ENCODE measurements at regions not wholly inside any gene's neighbourhood (a gene's known extent, or its start where the extent isn't known, plus 50 kb on each side); places are given as distances from the start of the nearest gene placed in this dataset.

GRCh38 chr16:59864981-59865666, 1131.0 kb upstream of the GOT2 start:
- no peak overlapping the region for H3K27ac Mint-ChIP-seq (ENCODE audit: unreplicated experiment)

GRCh38 chr16:59859676-59860402, 1125.7 kb upstream of the GOT2 start:
- no peak for TF ChIP-seq CTCF (IDR thresholded peaks at IDR 0.05; ENCODE audit: partially characterized antibody, unreplicated experiment)
- Mint-ChIP-seq H3K36me3 (ENCODE audit: unreplicated experiment) (no peaks in the 10 kb centered on the region), H3K4me3 (ENCODE audit: unreplicated experiment) (no peak overlapping the region)

More at GRCh38 chr16:59864981-59865666, 1131.0 kb upstream of the GOT2 start:
- no peak overlapping the region for H3K4me3 Mint-ChIP-seq (ENCODE audit: unreplicated experiment)
- peaks cover 4% of the 10 kb centered on the region for H3K4me1 Mint-ChIP-seq (ENCODE audit: low read depth, unreplicated experiment)
- no peaks in the 10 kb centered on the region for H3K36me3 Mint-ChIP-seq (ENCODE audit: unreplicated experiment)
- H3K27me3 Mint-ChIP-seq (ENCODE audit: unreplicated experiment) = no peaks in the 10 kb centered on the region
- TF ChIP-seq CTCF (IDR thresholded peaks at IDR 0.05; ENCODE audit: partially characterized antibody, unreplicated experiment) = no peak
- no peaks in the 10 kb centered on the region for H3K9me3 Mint-ChIP-seq (ENCODE audit: unreplicated experiment)
- no peak for DNase-seq

GRCh38 chr16:59854846-59855439, 1120.8 kb upstream of the GOT2 start:
- H3K4me3 Mint-ChIP-seq (ENCODE audit: unreplicated experiment) = no peak overlapping the region
- no peaks in the 10 kb centered on the region for H3K36me3 Mint-ChIP-seq (ENCODE audit: unreplicated experiment)
- peaks cover 11% of the 10 kb centered on the region for H3K4me1 Mint-ChIP-seq (ENCODE audit: low read depth, unreplicated experiment)
- peaks cover 6% of the 10 kb centered on the region for H3K9me3 Mint-ChIP-seq (ENCODE audit: unreplicated experiment)
- DNase-seq = no peak
- no peak overlapping the region for H3K27ac Mint-ChIP-seq (ENCODE audit: unreplicated experiment)
- no peak for TF ChIP-seq CTCF (IDR thresholded peaks at IDR 0.05; ENCODE audit: partially characterized antibody, unreplicated experiment)
- peaks cover 2% of the 10 kb centered on the region for H3K27me3 Mint-ChIP-seq (ENCODE audit: unreplicated experiment)

More at GRCh38 chr16:59859676-59860402, 1125.7 kb upstream of the GOT2 start:
- Mint-ChIP-seq H3K27ac (ENCODE audit: unreplicated experiment) (no peak overlapping the region), H3K4me1 (ENCODE audit: low read depth, unreplicated experiment) (no peaks in the 10 kb centered on the region), H3K27me3 (ENCODE audit: unreplicated experiment) (no peaks in the 10 kb centered on the region), H3K9me3 (ENCODE audit: unreplicated experiment) (no peaks in the 10 kb centered on the region)
- DNase-seq = no peak

- Mint-ChIP-seq H3K36me3 (ENCODE audit: unreplicated experiment) (no peaks in the 10 kb centered on the region), H3K27ac (ENCODE audit: unreplicated experiment) (no peak overlapping the region), H3K27me3 (ENCODE audit: unreplicated experiment) (peaks cover 3% of the 10 kb centered on the region), H3K9me3 (ENCODE audit: unreplicated experiment) (peaks cover 8% of the 10 kb centered on the region), H3K4me3 (ENCODE audit: unreplicated experiment) (no peak overlapping the region), H3K4me1 (ENCODE audit: low read depth, unreplicated experiment) (peaks cover 25% of the 10 kb centered on the region)
- TF ChIP-seq CTCF (IDR thresholded peaks at IDR 0.05; ENCODE audit: partially characterized antibody, unreplicated experiment) = no peak
- no peak for DNase-seq
These were observed 1115.6 kb upstream of the GOT2 start for GRCh38 chr16:59849716-59850115.

GRCh38 chr16:59848296-59848695, 1114.2 kb upstream of the GOT2 start:
- H3K9me3 Mint-ChIP-seq (ENCODE audit: unreplicated experiment) = peaks cover 6% of the 10 kb centered on the region
- peak overlapping the region; percentile 57 for H3K27ac Mint-ChIP-seq (ENCODE audit: unreplicated experiment)
- no peak for DNase-seq
- peaks cover 3% of the 10 kb centered on the region for H3K27me3 Mint-ChIP-seq (ENCODE audit: unreplicated experiment)
- no peak overlapping the region for H3K4me3 Mint-ChIP-seq (ENCODE audit: unreplicated experiment)
- no peaks in the 10 kb centered on the region for H3K36me3 Mint-ChIP-seq (ENCODE audit: unreplicated experiment)
- no peak for TF ChIP-seq CTCF (IDR thresholded peaks at IDR 0.05; ENCODE audit: partially characterized antibody, unreplicated experiment)
- H3K4me1 Mint-ChIP-seq (ENCODE audit: low read depth, unreplicated experiment) = peaks cover 25% of the 10 kb centered on the region

Data from glutamatergic neuron (in vitro differentiated cells).